ENCODE measurements at regions not wholly inside any gene's neighbourhood (a gene's known extent, or its start where the extent isn't known, plus 50 kb on each side); places are given as distances from the start of the nearest gene placed in this dataset.

- no peaks in the 10 kb centered on the region for H4K20me1 ChIP-seq (ENCODE audit: insufficient read depth, low read length)
- no peak overlapping the region for H3K4me3 ChIP-seq (ENCODE audit: low read depth, low read length, poor library complexity, severe bottlenecking)
- H3K4me1 ChIP-seq (ENCODE audit: insufficient read depth, low read length, poor library complexity, severe bottlenecking), result no peaks in the 10 kb centered on the region
- no peaks in the 10 kb centered on the region for H3K79me2 ChIP-seq (ENCODE audit: insufficient read depth, low read depth, low read length)
- no peak overlapping the region for H2AFZ ChIP-seq (ENCODE audit: low read length)
- POLR2A ChIA-PET, result interaction anchor here (0.7 to 1.3 kb wide), 6 partner anchors 13 to 1072 kb away, joined by 3 to 6 read pairs (median 4); no protein-coding TSS in a partner anchor
- no peak overlapping the region for H3K4me2 ChIP-seq (ENCODE audit: low read length)
- no peaks in the 10 kb centered on the region for H3K36me3 ChIP-seq (ENCODE audit: insufficient read depth, low read length)
- no peaks in the 10 kb centered on the region for H3K9me2 ChIP-seq (ENCODE audit: insufficient read depth, low read length)
- H3K27ac ChIP-seq (ENCODE audit: low read depth, low read length, poor library complexity, severe bottlenecking), result no peak overlapping the region
- TF ChIP-seq EZH2phosphoT487 (IDR thresholded peaks at IDR 0.05; ENCODE audit: borderline replicate concordance, low read depth, low read length) (no peak), CTCF (conservative IDR thresholded peaks at IDR 0.05; ENCODE audit: low read length) (no peak)
- intact Hi-C loops (cut with micrococcal nuclease; ENCODE audit: unreplicated experiment), result no loop called here
- H3K9me3 ChIP-seq (ENCODE audit: low read length), result no peaks in the 10 kb centered on the region
- CTCF ChIA-PET (ENCODE audit: unreplicated experiment), result no interaction called here
- no peak for DNase-seq (ENCODE audit: low spot score)
- BruUV-seq (replicated peaks), result no TSS peak
Observed at GRCh38 chr1:194068446-194069167, 882.2 kb upstream of the B3GALT2 start.

- no TSS peak for BruUV-seq (replicated peaks)
- H3K4me3 ChIP-seq (ENCODE audit: low read depth, low read length, poor library complexity, severe bottlenecking), result no peak overlapping the region
- H4K20me1 ChIP-seq (ENCODE audit: insufficient read depth, low read length), result no peaks in the 10 kb centered on the region
- H2AFZ ChIP-seq (ENCODE audit: low read length), result no peak overlapping the region
- H3K9me2 ChIP-seq (ENCODE audit: insufficient read depth, low read length), result no peaks in the 10 kb centered on the region
- CTCF ChIA-PET (ENCODE audit: unreplicated experiment), result no interaction called here
- no peak for DNase-seq (ENCODE audit: low spot score)
- H3K9me3 ChIP-seq (ENCODE audit: low read length), result no peaks in the 10 kb centered on the region
- no peaks in the 10 kb centered on the region for H3K79me2 ChIP-seq (ENCODE audit: insufficient read depth, low read depth, low read length)
- H3K4me1 ChIP-seq (ENCODE audit: insufficient read depth, low read length, poor library complexity, severe bottlenecking), result no peaks in the 10 kb centered on the region
- TF ChIP-seq CTCF (conservative IDR thresholded peaks at IDR 0.05; ENCODE audit: low read length) (no peak), EZH2phosphoT487 (IDR thresholded peaks at IDR 0.05; ENCODE audit: borderline replicate concordance, low read depth, low read length) (no peak)
- POLR2A ChIA-PET, result interaction anchor here (0.6 to 1.3 kb wide), 6 partner anchors 12 to 1541 kb away, joined by 3 to 6 read pairs (median 4); no protein-coding TSS in a partner anchor
- H3K27ac ChIP-seq (ENCODE audit: low read depth, low read length, poor library complexity, severe bottlenecking), result no peak overlapping the region
- H3K36me3 ChIP-seq (ENCODE audit: insufficient read depth, low read length), result no peaks in the 10 kb centered on the region
- intact Hi-C loops (cut with micrococcal nuclease; ENCODE audit: unreplicated experiment), result no loop called here
- no peak overlapping the region for H3K4me2 ChIP-seq (ENCODE audit: low read length)
Observed at GRCh38 chr1:194067772-194068171, 881.4 kb upstream of the B3GALT2 start.

- H4K20me1 ChIP-seq (ENCODE audit: insufficient read depth, low read length), result no peaks in the 10 kb centered on the region
- H3K36me3 ChIP-seq (ENCODE audit: insufficient read depth, low read length), result no peaks in the 10 kb centered on the region
- no peaks in the 10 kb centered on the region for H3K4me1 ChIP-seq (ENCODE audit: insufficient read depth, low read length, poor library complexity, severe bottlenecking)
- intact Hi-C loops (cut with micrococcal nuclease; ENCODE audit: unreplicated experiment), result no loop called here
- TF ChIP-seq CTCF (conservative IDR thresholded peaks at IDR 0.05; ENCODE audit: low read length) (no peak), EZH2phosphoT487 (IDR thresholded peaks at IDR 0.05; ENCODE audit: borderline replicate concordance, low read depth, low read length) (no peak)
- no peak overlapping the region for H3K27ac ChIP-seq (ENCODE audit: low read depth, low read length, poor library complexity, severe bottlenecking)
- ChIA-PET POLR2A (interaction anchor here (0.5 to 1.5 kb wide), 2 partner anchors 9 to 236 kb away, joined by 4 read pairs; no protein-coding TSS in a partner anchor), CTCF (ENCODE audit: unreplicated experiment) (no interaction called here)
- no peak overlapping the region for H3K4me3 ChIP-seq (ENCODE audit: low read depth, low read length, poor library complexity, severe bottlenecking)
- H3K9me3 ChIP-seq (ENCODE audit: low read length), result no peaks in the 10 kb centered on the region
- BruUV-seq (replicated peaks), result no TSS peak
- no peaks in the 10 kb centered on the region for H3K9me2 ChIP-seq (ENCODE audit: insufficient read depth, low read length)
- H3K79me2 ChIP-seq (ENCODE audit: insufficient read depth, low read depth, low read length), result no peaks in the 10 kb centered on the region
- H2AFZ ChIP-seq (ENCODE audit: low read length), result no peak overlapping the region
- no peak overlapping the region for H3K4me2 ChIP-seq (ENCODE audit: low read length)
- DNase-seq (ENCODE audit: low spot score), result no peak
Observed at GRCh38 chr1:194062962-194063361, 876.5 kb upstream of the B3GALT2 start.
